HL-60 (cell line): ENCODE measurements at regions not wholly inside any gene's neighbourhood (a gene's known extent, or its start where the extent isn't known, plus 50 kb on each side); places are given as distances from the start of the nearest gene placed in this dataset.

ENCODE experiments used
- CTCF ChIP-seq: IDR thresholded peaks from one replicate; pipeline ENCODE4 v1.5.1; 2011; ENCODE audit warnings: low read length, control low read depth, inconsistent platforms; ENCODE audit not compliant: insufficient read depth
- GABPA ChIP-seq: IDR thresholded peaks from 2 replicates; pipeline ENCODE4 v1.6.1; 2012; ENCODE audit warnings: low read depth
- POLR2AphosphoS5 ChIP-seq: IDR thresholded peaks from 2 replicates; pipeline ENCODE4 v1.6.1; 2012; ENCODE audit warnings: low read depth
- REST ChIP-seq: IDR thresholded peaks from 2 replicates; pipeline ENCODE4 v1.6.1; 2012; ENCODE audit warnings: low read depth; ENCODE audit not compliant: insufficient replicate concordance
- SPI1 ChIP-seq: IDR thresholded peaks from 2 replicates; pipeline ENCODE4 v1.6.1; 2012; ENCODE audit warnings: low read depth, mild to moderate bottlenecking, borderline replicate concordance

- no peak for TF ChIP-seq POLR2AphosphoS5
- no peak for TF ChIP-seq CTCF
- no peak for TF ChIP-seq REST
- no peak for TF ChIP-seq GABPA
- TF ChIP-seq SPI1: no peak
Measured at GRCh38 chr1:73026114-73026513, 743.8 kb upstream of the NEGR1 start.
